HG02981 (cell line): ENCODE measurements at regions not wholly inside any gene's neighbourhood (a gene's known extent, or its start where the extent isn't known, plus 50 kb on each side); places are given as distances from the start of the nearest gene placed in this dataset.
"Not testable (repeated sequence)": the region's sequence is repeated elsewhere in the genome, so short reads cannot be mapped to it uniquely, and the experiment has no call there.

Source experiments
- ATAC-seq: cut with Tn5 transposase; IDR thresholded peaks from one replicate; pipeline ENCODE4 v1.9.1; 2021; ENCODE audit warnings: mild to moderate bottlenecking, moderate library complexity; ENCODE audit not compliant: unreplicated experiment

DNA sequence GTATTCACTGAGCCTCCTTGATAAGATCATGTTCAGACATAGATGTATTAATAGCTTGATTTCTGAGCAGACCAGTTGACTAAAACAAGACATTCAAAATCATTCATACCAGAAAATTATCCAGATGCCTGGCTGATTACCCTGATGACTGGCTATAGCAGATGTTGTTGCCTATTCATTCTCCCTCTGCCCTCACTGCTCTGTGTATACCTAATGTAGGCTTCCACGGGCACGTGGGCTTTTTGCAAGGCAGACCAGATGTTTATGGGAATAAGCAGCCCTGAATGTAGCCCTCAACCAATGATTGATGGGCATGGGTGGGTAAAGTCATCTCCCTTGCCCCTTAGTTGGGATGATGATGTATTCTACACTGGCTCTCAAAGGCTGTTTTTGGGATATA, 289.1 kb downstream of the MBD2 start:
- ATAC-seq = no peak

DNA sequence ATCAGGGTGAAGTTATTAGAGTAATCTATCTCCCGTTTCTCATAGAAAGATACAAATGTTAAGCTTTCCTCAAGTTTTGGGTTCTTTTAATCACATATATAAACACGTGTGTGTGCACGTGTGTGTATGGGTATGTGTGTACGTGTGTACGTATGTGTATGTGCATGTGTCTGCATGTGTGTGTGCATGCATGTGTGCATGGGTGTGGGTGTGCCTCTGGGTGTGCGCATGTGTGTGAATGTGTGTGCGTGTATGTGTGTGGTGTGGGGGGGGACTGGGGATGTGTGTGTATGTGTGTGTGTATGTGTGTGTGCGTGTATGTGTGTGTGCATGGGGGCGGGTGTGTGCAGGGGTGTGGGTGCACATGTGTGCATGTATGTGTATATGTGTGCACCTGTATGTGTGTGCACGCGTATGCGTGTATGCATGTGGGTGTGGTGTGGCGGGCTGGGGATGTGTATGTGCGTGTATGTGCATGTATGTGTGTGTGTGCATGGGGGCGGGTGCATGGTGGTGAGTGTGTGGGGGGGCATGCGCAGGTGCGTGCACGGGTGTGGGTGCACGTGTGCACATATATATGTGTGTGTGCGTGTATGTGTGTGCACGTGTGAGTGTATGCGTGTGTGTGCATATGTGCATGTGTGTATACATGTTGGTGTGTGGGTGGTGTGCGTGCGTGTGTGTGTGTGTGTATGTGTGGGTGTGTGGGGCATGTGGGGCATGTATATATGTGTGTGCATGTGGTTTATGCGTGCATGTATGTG, 304.0 kb downstream of the MBD2 start:
- ATAC-seq = no peak

DNA sequence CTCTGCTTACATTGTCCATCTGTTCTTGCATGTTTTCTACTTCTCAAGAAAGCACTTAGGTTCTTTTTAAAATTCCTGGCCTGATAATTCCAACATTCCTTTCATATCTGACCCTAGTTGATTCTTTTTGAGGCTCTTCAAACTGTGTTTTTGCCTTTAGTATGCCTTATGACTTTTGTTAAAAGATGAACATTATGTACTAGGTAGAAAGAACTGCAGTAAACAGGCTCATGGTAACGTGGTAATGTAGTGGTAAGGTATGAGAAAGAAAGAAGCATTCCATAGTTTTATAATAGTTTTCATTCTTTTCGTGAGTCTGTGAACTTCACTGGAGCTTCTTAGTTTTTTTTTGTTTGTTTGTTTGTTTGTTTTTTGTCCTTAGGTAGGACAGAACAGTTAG, 306.4 kb downstream of the MBD2 start:
- no peak for ATAC-seq

DNA sequence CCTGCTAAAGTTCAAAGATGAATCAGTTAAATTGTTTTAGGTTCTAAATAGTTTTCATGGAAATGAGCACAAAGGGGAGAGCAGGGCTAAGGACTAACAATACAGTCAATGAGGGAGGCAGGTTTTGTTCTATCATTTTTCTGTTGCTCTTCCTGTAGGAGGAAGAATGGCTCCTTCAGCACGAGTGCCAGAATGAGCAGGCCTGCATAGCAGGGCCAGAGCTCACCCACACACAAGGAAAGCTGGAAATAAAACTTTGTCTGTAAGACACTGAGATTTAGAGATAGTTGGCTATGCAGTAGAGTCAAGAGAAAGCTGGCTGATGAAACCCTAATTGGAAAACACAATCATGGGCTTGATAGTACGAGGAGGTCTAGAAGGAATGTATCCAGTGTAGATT, 313.3 kb downstream of the MBD2 start:
- no peak for ATAC-seq

DNA sequence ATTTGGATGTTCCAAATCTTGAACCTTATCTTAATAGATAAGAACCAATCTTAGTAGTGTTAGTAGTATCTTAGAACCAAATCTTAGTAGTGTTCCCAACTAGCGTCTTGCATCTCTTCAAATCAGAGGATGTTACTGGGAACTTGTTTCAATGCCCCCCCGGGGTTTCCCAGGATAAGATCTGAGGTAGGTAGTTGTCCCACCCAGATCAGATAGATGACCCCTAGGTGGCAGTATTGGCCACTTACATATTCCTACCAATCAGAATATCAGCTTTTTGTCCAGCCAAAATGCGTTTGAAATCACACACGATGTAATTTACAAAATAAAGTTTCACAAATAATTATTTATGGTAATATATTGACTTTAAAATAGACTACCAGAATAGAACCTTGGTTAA, 314.8 kb downstream of the MBD2 start:
- no peak for ATAC-seq

DNA sequence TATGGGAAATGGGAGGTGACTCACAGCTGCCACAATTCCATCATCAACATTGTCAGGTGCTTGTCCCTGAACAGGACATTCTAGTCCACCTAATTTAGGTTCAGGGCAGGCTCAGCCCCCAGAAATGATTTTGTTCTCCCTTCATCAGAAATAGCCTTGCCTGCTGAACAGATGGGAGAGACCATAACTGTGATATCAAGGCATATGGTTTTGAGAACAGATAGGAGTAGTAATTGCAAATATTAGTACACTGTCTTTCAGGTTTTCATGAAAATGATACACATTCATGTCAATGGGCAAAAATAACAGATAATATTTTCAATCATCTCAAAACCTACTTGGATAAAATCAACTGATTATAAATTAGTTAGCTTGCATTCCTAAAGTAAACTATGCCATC, 316.5 kb downstream of the MBD2 start:
- no peak for ATAC-seq

DNA sequence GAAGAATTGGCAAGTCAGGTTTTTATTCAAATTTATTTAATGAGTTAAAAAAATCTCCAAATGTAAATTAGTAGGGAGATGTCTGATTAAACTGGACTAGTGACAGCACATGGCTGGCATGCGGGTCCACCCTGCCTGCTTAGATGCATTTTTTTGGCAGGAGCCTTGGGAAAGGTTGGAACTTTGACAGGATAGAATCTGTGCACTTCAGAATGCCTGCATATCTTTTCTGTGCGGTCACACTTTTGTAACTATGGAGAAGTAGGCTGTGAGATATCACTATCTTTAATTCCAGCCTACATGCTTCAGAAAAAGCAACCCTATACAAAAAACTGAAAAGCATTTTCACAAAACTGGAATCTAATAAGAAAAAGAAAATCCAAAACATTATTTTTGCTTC, 317.8 kb downstream of the MBD2 start:
- ATAC-seq = no peak

DNA sequence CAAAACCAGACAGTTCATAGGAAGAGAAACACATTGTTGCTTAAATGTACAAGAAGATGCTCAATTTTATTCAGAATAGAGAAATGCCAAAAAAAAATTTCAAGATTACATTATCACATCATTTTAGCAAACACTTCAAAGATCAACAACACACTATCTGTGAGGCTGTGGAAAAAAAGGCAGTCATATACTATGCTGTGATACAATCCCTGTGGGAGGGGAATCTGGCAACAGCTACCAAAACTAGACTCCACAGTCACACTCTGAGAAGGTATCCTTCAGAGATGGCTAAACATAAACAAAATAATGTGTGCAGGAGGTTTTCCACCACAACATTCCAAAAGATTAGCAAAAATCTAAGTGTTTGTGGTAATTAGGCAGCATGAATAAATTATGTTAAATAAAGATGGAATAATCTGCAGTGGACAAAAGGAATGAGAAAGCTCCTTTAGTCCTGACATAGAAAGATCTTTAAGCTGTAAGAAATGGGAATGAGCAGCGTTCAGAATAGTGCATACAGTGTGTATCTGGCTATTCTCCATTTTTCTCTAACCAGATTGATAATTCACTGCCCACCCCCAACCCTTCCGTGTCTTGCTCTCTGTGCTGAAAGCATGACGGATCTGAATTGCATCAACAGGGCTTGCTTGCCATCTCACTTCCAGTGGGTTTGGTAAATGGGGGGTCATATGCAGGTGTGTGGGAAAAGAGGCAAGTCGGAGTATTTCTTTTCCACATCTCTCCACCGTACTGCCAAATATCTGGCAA, 329.6 kb downstream of the MBD2 start:
- ATAC-seq = no peak

DNA sequence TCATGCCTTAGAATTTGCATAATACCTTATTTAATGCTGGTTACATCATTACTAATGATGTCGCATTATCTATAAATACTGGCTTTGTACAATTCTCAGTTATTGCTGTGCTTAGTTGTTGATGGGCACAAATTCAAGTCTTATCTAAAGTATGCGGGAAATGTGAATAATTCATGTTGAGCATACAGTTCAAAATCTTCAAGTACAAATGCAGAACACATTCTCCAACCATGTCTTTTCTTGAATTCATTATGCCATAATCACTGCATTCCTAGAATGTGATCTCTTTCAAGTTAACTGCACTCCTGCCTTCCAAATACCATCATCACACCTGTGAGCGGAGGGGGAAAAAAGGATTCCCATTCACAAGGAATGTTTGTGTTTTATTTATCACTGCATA, 337.0 kb downstream of the MBD2 start:
- no peak for ATAC-seq

DNA sequence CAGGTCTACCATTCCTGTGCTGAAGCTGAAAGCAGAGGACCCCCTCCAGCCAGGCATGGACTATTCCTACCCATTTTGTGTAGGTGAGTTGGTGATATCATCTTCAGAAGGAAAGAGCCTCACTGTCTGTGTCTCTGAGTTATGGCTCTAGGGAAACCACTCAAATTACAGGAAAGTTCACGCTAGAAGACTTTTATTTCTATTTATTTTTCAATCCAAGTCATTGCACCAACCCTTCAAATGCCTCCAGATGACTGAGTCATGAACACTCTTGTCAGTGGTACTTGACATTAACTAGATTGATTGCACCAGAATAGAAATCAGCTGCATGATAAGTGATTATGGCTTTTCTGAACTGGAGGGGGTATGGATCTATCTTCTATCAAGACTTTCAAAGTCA, 338.4 kb downstream of the MBD2 start:
- ATAC-seq = no peak

DNA sequence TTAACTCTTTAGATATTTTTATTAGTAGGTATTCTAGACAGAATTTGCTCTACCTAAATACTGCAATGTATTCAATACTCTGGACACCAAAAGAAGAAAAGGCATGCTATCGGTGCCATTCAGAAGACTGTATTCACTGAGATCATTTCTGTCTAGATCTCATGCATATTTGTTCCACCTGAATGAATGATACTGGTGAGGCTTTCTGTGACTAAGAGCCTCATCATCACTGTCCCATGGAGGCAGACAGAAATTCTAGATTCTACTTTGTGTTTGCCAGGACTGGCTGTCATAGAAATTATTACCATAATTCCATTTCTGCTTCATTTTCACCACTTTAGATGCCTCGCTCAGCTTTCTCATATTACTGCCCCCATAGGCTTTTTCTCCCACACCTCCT, 340.7 kb downstream of the MBD2 start:
- ATAC-seq = no peak

DNA sequence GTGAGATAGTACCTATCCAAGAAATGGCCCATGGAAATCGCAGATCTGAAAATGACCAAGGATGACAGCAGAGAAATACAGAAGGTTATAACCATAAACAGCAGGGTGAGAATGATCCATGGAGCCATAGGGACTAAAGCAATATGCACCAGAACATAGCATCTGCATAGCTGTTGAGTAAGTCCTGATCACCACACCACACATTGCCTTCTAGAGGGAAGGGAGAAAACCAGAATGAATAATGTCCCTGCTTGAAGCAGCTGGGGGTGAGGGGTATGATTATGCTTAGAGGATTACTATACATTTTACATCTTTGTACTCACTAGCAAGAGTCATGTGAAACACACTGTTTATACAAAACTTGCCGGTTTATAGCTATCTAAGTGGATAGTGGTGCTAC, 350.4 kb downstream of the MBD2 start:
- no peak for ATAC-seq

DNA sequence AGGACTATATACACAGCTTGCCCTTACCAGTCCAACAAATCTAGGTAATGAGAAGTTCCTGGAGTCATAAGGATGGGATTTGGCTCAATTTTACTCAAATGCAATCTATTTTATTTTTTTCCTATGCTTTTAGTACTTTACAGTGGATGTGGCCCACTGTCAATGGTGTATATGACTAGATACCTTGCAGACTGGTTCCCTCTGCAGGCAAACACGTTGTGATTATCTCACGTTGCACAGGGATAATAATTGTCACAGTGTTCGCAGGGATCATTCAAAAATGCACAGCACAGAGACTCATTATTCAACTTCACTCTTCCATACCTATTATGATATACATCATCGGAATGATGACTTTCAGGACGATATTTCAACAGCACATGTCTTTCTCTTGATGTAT, 359.7 kb downstream of the MBD2 start:
- ATAC-seq = no peak

DNA sequence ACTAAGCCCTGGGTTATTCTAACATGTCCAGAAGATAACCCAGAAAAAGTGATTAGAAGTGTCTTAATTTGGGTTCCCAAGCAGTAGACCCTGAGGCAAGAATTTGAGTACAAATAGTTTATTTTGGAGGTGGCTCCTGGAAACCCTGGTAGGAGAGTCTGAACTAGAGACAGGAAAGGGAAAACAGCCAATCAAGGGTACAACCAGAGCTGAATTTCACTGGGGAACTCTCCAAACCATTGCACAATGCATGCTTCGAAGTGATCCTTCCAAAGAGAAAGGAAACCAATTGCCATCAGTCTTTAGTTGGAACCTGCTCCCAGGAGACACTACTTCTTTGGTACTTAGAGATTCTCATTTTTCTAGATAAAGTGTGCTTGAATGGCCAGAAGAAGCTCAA, 361.5 kb downstream of the MBD2 start:
- ATAC-seq = no peak

DNA sequence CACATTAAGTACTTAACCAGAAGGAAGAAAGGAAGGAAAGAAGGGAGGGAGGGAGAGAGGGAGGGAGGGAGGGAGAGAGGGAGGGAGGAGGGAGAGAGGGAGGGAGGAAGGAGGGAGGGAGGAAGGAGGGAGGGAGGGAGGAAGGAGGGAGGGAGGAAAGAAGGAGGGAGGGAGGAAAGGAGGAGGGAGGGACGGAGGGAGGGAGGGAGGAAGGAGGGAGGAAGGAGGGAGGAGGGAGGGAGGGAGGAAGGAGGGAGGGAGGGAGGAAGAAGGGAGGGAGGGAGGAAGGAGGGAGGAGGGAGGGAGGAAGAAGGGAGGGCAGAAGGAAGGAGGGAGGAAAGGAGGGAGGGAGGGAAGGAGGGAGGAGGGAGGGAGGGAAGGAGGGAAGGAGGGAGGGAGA, 363.3 kb downstream of the MBD2 start:
- ATAC-seq = no peak

DNA sequence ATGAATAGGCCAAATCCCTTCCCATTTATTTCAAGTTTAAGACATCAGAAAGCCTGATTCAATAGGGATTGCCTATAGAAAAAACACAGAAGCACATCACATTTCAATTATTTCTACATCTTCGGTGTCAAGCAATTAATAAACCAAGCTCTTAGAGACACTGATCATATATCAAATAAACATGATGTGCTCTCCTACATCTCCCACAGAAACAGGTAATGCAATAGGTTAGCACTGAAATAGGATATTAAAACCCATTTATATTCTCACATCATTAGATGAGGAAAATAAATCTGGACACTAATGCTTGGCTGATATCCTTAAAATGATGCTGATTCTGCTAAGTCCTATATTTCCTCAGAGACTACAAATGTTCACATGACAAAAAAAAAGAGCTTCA, 364.7 kb downstream of the MBD2 start:
- no peak for ATAC-seq

DNA sequence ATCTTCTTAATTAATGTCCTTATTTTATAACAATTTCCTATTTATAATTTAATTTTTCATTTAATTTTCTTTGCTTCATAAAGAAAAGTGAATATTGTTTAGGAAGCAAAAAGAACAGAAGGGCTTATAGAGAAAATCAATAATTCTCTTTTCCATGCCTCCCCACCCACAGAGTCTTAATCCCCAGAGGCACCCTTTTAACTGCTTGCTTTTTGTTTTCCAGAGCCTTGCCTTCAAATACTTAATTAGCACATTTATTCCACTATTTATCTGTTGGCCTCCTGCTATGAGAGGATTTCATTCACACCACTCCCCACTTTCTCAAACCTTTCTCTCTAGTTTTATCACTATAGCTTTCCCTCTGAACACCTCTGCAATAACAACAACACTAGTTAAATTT, 373.6 kb downstream of the MBD2 start:
- ATAC-seq = no peak

DNA sequence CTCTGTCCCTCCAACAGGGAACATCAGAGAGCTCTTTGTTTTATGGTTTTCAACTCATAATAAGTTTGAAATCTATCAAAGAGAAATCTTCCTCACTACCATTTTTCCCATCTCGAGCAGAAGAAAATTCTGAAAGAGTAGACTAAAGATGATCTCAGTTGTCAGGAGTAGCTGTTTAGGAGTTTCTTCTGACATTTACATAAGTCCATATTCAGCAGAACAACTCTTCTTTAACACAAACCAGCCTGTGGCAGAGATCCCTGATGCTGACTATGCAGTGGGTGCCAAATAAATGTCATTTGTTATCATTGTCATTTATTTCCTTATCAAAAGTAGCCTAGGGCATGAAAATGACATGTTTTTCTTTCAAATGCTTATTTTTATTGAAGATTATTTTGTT, 380.7 kb downstream of the MBD2 start:
- no peak for ATAC-seq

DNA sequence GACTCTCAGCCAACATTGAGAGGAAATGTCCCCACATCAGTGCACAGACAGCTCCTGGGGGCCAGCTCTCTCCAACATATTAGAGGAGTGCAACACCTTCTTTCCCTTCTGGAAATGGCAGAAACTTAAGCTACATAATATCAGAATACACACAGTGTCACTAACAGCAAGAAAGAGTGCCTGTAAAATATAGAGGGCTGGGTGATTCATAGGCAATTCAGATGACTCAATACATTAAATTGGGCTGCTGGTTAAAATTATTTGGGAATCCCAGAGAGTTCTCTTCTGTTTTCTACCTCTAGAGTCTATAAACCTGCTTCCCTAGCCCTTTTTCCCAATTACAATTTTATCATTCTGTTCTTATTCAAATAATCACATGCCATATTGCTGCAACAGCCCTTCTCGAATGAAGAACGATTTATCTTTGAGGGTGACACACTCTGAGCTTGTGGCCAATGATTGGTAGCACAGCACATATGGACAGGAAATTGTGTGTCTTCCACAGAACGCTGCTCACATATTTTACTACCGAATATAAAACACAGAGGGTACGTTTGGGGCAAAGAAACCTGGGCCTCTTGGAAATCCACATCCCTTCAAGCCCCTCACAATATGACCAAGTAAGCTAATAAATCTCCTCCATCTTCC, 381.2 kb downstream of the MBD2 start:
- no peak for ATAC-seq

DNA sequence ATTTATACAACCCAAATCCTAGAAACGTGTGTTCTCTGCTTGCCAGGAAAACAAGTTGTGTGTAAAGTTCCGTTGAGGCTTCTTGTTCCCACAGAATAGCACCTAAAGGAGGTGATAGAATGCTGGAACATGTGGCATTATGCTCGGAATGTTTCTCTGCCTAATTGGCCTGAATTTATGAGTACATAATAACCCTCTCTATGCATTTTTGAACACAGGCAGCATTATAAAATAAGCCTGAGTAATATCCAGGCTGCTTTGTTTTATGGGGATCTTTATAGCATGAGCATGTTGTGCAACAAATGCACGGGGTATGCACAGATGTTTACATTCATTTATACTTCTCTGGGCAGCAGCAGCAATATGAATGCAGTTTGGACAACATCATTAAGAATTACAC, 385.7 kb downstream of the MBD2 start:
- no peak for ATAC-seq

DNA sequence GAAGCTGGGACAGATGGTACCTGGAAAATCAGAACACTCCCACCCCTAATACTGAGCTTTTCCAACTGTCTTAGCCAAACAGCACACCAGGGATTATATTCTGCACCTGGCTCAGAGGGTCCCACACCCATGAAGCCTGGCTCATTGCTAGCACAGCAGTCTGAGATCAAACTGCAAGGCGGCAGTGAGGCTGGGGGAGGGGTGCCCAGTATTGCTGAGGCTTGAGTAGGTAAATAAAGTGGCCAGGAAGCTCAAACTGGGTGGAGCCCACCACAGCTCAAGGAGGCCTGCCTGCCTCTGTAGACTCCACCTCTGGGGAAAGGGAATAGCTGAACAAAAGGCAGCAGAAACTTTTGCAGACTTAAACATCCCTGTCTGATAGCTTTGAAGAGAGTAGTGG, 403.3 kb downstream of the MBD2 start:
- ATAC-seq = not testable (repeated sequence)

DNA sequence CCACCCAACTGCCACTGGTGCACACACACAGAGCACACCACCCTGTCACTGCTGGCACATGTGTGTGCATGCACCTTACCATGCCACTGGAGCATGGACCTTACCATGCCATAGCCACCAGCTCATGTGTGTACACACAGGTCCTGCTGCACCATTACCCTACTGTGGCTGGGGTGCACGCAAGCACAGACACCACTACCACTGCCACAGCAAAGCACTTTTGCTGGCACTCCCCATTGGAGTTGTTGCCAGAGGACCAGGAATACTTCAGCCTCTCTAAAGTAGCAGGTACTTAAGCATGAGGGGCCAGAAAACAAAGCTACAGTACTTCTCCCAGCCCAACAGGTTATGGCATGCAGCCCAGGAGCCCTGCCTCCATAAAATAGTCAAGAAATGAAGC, 404.8 kb downstream of the MBD2 start:
- ATAC-seq = no peak
